BLaER1 (cell line): ENCODE measurements at regions not wholly inside any gene's neighbourhood (a gene's known extent, or its start where the extent isn't known, plus 50 kb on each side); places are given as distances from the start of the nearest gene placed in this dataset.

Source experiments
- H3K27ac ChIP-seq: shearing (Covaris generic); formaldehyde crosslinking; 2 replicates; pipeline ENCODE4 v1.8.1; 2022
- H3K27me3 ChIP-seq: shearing (Covaris generic); formaldehyde crosslinking; 2 replicates; pipeline ENCODE4 v1.8.1; 2022
- H3K36me3 ChIP-seq: shearing (Covaris generic); formaldehyde crosslinking; 2 replicates; pipeline ENCODE4 v1.8.1; 2022
- H3K4me1 ChIP-seq: shearing (Covaris generic); formaldehyde crosslinking; 2 replicates; pipeline ENCODE4 v1.8.1; 2022
- H3K4me2 ChIP-seq: shearing (Covaris generic); formaldehyde crosslinking; 2 replicates; pipeline ENCODE4 v1.8.1; 2022
- H3K4me3 ChIP-seq: shearing (Covaris generic); formaldehyde crosslinking; 2 replicates; pipeline ENCODE4 v1.8.1; 2022
- H3K9ac ChIP-seq: shearing (Covaris generic); formaldehyde crosslinking; 2 replicates; pipeline ENCODE4 v1.8.1; 2022
- H3K9me3 ChIP-seq: shearing (Covaris generic); formaldehyde crosslinking; 2 replicates; pipeline ENCODE4 v1.8.1; 2022
- H4K20me1 ChIP-seq: shearing (Covaris generic); formaldehyde crosslinking; 2 replicates; pipeline ENCODE4 v1.8.1; 2022
- Cebpa-rat ChIP-seq: shearing (Covaris generic); IDR thresholded peaks from 2 replicates; pipeline ENCODE4 v1.8.1; 2022

DNA sequence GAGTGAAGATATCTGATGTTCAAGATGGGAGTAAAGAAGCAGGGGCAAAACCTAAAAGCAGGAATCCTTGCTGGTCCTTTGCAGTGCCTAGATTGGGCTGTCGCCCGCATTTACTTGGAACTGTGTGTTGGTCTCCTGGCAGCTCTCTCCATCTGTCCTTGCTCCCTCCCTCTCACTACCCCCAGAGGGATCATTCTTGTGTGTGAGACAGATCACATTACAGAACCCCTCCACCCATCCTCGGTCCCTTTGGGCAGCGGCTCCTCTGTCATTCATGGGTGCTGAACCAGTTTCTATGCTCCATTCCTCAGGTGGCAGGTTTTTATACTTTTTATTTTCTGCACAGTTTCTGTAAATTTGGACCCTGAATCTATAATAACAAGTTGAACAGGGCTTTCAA is 99.4 kb upstream of the MYOCD start:
- Histone ChIP-seq H3K4me1 (no peaks in the 10 kb centered on the region), H3K9me3 (no peaks in the 10 kb centered on the region), H3K27ac (no peak overlapping the region), H3K4me2 (no peak overlapping the region), H4K20me1 (no peaks in the 10 kb centered on the region), H3K9ac (no peak overlapping the region), H3K36me3 (no peaks in the 10 kb centered on the region), H3K4me3 (no peak overlapping the region), H3K27me3 (no peaks in the 10 kb centered on the region)
- TF ChIP-seq Cebpa-rat: no peak

DNA sequence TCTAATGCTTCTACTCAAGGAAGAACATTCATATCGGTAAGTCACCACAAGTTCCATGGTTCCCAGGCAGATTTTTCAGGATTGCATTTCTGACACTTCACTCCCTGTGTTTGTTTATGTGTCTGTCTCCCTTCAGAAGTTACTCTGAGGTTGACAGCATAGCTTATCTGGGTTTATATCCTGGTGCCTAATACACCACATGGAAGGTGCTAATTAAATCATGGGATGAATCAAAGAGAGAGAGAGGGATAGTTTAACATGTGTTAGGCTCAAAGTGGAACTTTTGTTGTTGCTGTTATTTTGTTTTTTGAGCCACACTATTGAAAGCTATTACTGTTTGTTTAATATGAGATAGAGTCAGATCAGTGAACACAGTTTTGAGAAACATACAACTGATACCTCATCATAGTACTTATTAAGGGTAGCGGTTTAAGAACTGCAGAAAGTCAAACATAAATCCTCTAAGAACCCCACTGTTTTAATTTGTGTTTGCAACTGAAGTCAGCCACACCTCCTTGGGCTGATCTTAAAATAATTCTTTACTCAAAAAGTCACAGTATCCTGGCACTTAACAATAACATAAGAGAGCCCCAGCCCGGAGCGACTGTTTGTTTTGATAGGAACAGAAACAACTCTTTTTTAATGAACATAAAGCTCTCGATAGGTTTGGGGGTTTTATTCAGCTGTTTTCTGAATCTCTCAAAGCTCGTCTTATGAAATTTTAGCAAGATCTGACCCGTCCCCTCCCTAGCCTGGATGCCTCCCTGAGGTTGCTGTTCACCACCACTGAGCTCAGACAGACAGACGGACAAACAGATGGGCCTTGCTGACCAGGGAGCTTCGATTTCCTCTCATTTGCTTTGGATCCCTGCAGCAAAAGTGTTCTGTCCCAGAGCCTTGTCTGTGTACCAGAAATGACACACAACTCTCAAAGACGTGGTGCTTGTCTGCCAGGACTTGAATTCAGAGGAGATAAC is 98.3 kb upstream of the MYOCD start:
- Histone ChIP-seq H3K27me3 (no peaks in the 10 kb centered on the region), H3K4me1 (no peaks in the 10 kb centered on the region), H3K27ac (no peak overlapping the region), H3K4me3 (no peak overlapping the region), H3K4me2 (no peak overlapping the region), H4K20me1 (no peaks in the 10 kb centered on the region), H3K9ac (no peak overlapping the region), H3K9me3 (no peaks in the 10 kb centered on the region), H3K36me3 (no peaks in the 10 kb centered on the region)
- TF ChIP-seq Cebpa-rat: no peak

GRCh38 chr17:12568358-12569251 is 97.1 kb upstream of the MYOCD start:
- no peaks in the 10 kb centered on the region for H4K20me1 ChIP-seq
- H3K36me3 ChIP-seq: no peaks in the 10 kb centered on the region
- no peak overlapping the region for H3K27ac ChIP-seq
- H3K4me3 ChIP-seq: no peak overlapping the region
- H3K27me3 ChIP-seq: no peaks in the 10 kb centered on the region
- H3K4me2 ChIP-seq: no peak overlapping the region
- H3K9me3 ChIP-seq: no peaks in the 10 kb centered on the region
- H3K9ac ChIP-seq: no peak overlapping the region
- TF ChIP-seq Cebpa-rat: no peak
- no peaks in the 10 kb centered on the region for H3K4me1 ChIP-seq

DNA sequence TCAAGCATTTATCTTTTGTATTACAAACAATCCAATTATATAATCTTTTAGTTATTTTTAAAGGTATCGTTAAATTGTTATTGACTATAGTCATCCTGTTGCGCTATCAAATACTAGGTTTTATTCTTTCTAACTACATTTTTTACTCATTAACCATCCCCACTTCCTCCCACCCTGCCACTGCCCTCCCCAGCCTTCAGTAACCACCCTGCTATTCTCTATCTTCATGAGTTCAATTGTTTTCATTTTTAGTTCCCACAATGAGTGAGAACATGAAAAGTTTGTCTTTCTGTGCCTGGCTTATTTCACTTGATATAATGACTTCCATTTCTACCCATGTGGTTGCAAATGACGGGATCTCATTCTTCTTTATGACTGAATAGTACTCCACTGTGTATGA is 94.1 kb upstream of the MYOCD start:
- Histone ChIP-seq H3K9ac (no peak overlapping the region), H3K27me3 (no peaks in the 10 kb centered on the region), H3K36me3 (no peaks in the 10 kb centered on the region), H3K9me3 (no peaks in the 10 kb centered on the region), H4K20me1 (no peaks in the 10 kb centered on the region), H3K4me3 (no peak overlapping the region), H3K4me1 (no peaks in the 10 kb centered on the region), H3K27ac (no peak overlapping the region), H3K4me2 (no peak overlapping the region)
- TF ChIP-seq Cebpa-rat: no peak

DNA sequence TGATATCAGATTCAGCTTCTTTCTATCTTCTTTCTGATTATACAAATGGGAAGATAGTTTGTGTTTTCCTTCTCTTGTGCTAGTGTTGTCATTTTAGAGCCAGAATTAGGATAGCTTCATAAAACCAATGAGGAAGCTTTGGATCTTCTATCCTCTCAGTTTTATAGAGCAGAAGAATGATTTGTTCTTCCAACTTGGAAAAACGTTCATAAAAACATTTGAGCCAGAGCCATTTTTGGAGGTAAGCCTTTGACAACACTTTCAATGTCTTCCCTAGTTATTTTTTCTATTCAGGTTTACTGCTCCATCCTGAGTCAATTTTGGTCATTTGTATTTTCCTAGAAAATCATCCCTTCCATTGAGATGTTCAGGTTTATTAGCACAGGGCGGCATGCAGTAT is 91.2 kb upstream of the MYOCD start:
- Histone ChIP-seq H4K20me1 (no peaks in the 10 kb centered on the region), H3K36me3 (no peaks in the 10 kb centered on the region), H3K9me3 (no peaks in the 10 kb centered on the region), H3K27ac (no peak overlapping the region), H3K9ac (no peak overlapping the region), H3K4me3 (no peak overlapping the region), H3K27me3 (no peaks in the 10 kb centered on the region), H3K4me1 (no peaks in the 10 kb centered on the region), H3K4me2 (no peak overlapping the region)
- no peak for TF ChIP-seq Cebpa-rat

GRCh38 chr17:12575641-12576040 is 90.0 kb upstream of the MYOCD start:
- no peaks in the 10 kb centered on the region for H3K9me3 ChIP-seq
- H3K4me2 ChIP-seq: no peak overlapping the region
- H3K27me3 ChIP-seq: no peaks in the 10 kb centered on the region
- no peak overlapping the region for H3K27ac ChIP-seq
- H3K4me1 ChIP-seq: no peaks in the 10 kb centered on the region
- no peak overlapping the region for H3K9ac ChIP-seq
- H4K20me1 ChIP-seq: no peaks in the 10 kb centered on the region
- no peak overlapping the region for H3K4me3 ChIP-seq
- H3K36me3 ChIP-seq: no peaks in the 10 kb centered on the region
- no peak for TF ChIP-seq Cebpa-rat

GRCh38 chr17:12579288-12579687 is 86.4 kb upstream of the MYOCD start:
- no peak for TF ChIP-seq Cebpa-rat
- no peaks in the 10 kb centered on the region for H4K20me1 ChIP-seq
- H3K4me3 ChIP-seq: no peak overlapping the region
- H3K27me3 ChIP-seq: no peaks in the 10 kb centered on the region
- no peak overlapping the region for H3K4me2 ChIP-seq
- no peaks in the 10 kb centered on the region for H3K4me1 ChIP-seq
- no peak overlapping the region for H3K27ac ChIP-seq
- no peaks in the 10 kb centered on the region for H3K36me3 ChIP-seq
- no peak overlapping the region for H3K9ac ChIP-seq
- H3K9me3 ChIP-seq: peaks cover 7% of the 10 kb centered on the region; the same call in 1 of the 2 replicates

- Histone ChIP-seq H3K4me3 (no peak overlapping the region), H3K4me1 (no peaks in the 10 kb centered on the region), H4K20me1 (no peaks in the 10 kb centered on the region), H3K9me3 (peaks cover 7% of the 10 kb centered on the region; the same call in 1 of the 2 replicates), H3K4me2 (no peak overlapping the region), H3K27me3 (no peaks in the 10 kb centered on the region), H3K27ac (no peak overlapping the region), H3K9ac (no peak overlapping the region), H3K36me3 (no peaks in the 10 kb centered on the region)
- no peak for TF ChIP-seq Cebpa-rat
These were observed 85.0 kb upstream of the MYOCD start for GRCh38 chr17:12580640-12581039.

DNA sequence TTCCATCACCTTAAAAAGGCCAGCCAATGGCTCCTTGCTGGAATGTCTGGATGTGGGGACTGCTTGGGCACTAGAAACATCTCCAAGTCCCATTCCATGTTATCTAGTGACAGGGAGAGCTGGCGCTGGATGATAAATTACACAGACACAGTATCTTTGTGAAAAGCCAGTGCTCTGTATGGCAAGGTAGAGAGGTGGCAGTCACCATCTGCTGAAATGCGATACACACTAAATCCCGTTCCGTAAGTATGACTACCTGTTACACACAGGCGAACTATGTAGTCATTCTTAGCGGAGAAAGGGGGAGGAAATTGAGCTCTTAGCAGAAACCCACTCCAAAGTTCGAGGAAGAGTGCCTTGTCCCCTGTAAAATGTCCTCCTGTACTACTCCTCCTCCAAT is 81.0 kb upstream of the MYOCD start:
- Histone ChIP-seq H3K4me3 (no peak overlapping the region), H4K20me1 (no peaks in the 10 kb centered on the region), H3K36me3 (no peaks in the 10 kb centered on the region), H3K4me2 (no peak overlapping the region), H3K27ac (no peak overlapping the region), H3K4me1 (no peaks in the 10 kb centered on the region), H3K9me3 (peaks cover 7% of the 10 kb centered on the region; the same call in 1 of the 2 replicates), H3K27me3 (no peaks in the 10 kb centered on the region), H3K9ac (no peak overlapping the region)
- TF ChIP-seq Cebpa-rat: no peak

- H3K27ac ChIP-seq: no peak overlapping the region
- no peak for TF ChIP-seq Cebpa-rat
- no peaks in the 10 kb centered on the region for H3K27me3 ChIP-seq
- H3K4me3 ChIP-seq: no peak overlapping the region
- H3K4me2 ChIP-seq: no peak overlapping the region
- no peaks in the 10 kb centered on the region for H3K36me3 ChIP-seq
- no peak overlapping the region for H3K9ac ChIP-seq
- no peaks in the 10 kb centered on the region for H3K4me1 ChIP-seq
- no peaks in the 10 kb centered on the region for H4K20me1 ChIP-seq
- no peaks in the 10 kb centered on the region for H3K9me3 ChIP-seq
These were observed 77.2 kb upstream of the MYOCD start for GRCh38 chr17:12588531-12588930.
